ENCODE measurements at regions not wholly inside any gene's neighbourhood (a gene's known extent, or its start where the extent isn't known, plus 50 kb on each side); places are given as distances from the start of the nearest gene placed in this dataset.

- intact Hi-C loops (cut with micrococcal nuclease) = no loop called here
These were observed 545.8 kb downstream of the EBF1 start for GRCh38 chr5:158553962-158554336.

- intact Hi-C loops (cut with micrococcal nuclease) = no loop called here
These were observed 546.3 kb downstream of the EBF1 start for GRCh38 chr5:158553195-158553961.

GRCh38 chr5:158552241-158552640 lies 547.5 kb downstream of the EBF1 start:
- intact Hi-C loops (cut with micrococcal nuclease) = no loop called here

GRCh38 chr5:158549311-158549710 lies 550.4 kb downstream of the EBF1 start:
- intact Hi-C loops (cut with micrococcal nuclease) = no loop called here

GRCh38 chr5:158546748-158547147 lies 553.0 kb downstream of the EBF1 start:
- intact Hi-C loops (cut with micrococcal nuclease) = no loop called here

GRCh38 chr5:158545949-158546530 lies 553.7 kb downstream of the EBF1 start:
- intact Hi-C loops (cut with micrococcal nuclease) = no loop called here

GRCh38 chr5:158544388-158545339 lies 555.1 kb downstream of the EBF1 start:
- intact Hi-C loops (cut with micrococcal nuclease) = no loop called here

- intact Hi-C loops (cut with micrococcal nuclease) = no loop called here
These were observed 556.0 kb downstream of the EBF1 start for GRCh38 chr5:158543539-158544387.

- intact Hi-C loops (cut with micrococcal nuclease) = no loop called here
These were observed 558.0 kb downstream of the EBF1 start for GRCh38 chr5:158541536-158542297.

- intact Hi-C loops (cut with micrococcal nuclease) = no loop called here
These were observed 561.1 kb downstream of the EBF1 start for GRCh38 chr5:158538506-158539074.

- intact Hi-C loops (cut with micrococcal nuclease) = no loop called here
These were observed 562.4 kb downstream of the EBF1 start for GRCh38 chr5:158537366-158537765.

GRCh38 chr5:158534203-158534602 lies 565.5 kb downstream of the EBF1 start:
- intact Hi-C loops (cut with micrococcal nuclease) = no loop called here

- intact Hi-C loops (cut with micrococcal nuclease) = no loop called here
These were observed 567.0 kb downstream of the EBF1 start for GRCh38 chr5:158532739-158533138.

- intact Hi-C loops (cut with micrococcal nuclease) = no loop called here
These were observed 567.9 kb downstream of the EBF1 start for GRCh38 chr5:158531860-158532259.

- intact Hi-C loops (cut with micrococcal nuclease) = no loop called here
These were observed 569.6 kb downstream of the EBF1 start for GRCh38 chr5:158530115-158530514.

- intact Hi-C loops (cut with micrococcal nuclease) = no loop called here
These were observed 570.3 kb downstream of the EBF1 start for GRCh38 chr5:158529454-158529853.

GRCh38 chr5:158525663-158526062 lies 574.1 kb downstream of the EBF1 start:
- intact Hi-C loops (cut with micrococcal nuclease) = no loop called here

- intact Hi-C loops (cut with micrococcal nuclease) = no loop called here
These were observed 575.6 kb downstream of the EBF1 start for GRCh38 chr5:158524070-158524469.

GRCh38 chr5:158522776-158523175 lies 576.9 kb downstream of the EBF1 start:
- intact Hi-C loops (cut with micrococcal nuclease) = no loop called here

GRCh38 chr5:158521995-158522394 lies 577.7 kb downstream of the EBF1 start:
- intact Hi-C loops (cut with micrococcal nuclease) = no loop called here

Measured in T-helper 2 cell treated with Interferon-gamma antibody and Interleukin-4, amounts not matched to agents 100 ng/mL and 5 ng/mL, for 36 hours (primary cell).